ENCODE measurements at regions not wholly inside any gene's neighbourhood (a gene's known extent, or its start where the extent isn't known, plus 50 kb on each side); places are given as distances from the start of the nearest gene placed in this dataset.

DNA sequence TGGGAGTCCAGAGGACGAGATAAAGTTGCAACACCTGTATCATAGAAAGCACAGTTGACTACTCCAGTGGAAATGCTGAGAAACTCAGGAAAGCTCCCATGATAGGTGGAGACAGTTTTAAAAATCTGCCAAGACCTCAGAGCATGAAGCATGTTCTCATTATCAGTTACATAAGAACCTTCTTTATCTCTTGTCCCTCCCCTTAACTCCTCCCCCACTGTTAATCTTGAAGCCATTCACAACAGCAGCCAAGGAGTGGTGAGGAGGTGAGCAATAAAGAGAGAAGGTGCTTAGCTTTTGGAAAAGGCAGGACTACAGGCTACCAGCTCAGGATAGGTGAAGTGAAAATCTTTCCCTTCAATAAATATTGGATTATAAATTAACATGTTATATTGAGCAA lies 657.9 kb downstream of the NYAP2 start:
- no peak for DNase-seq (ENCODE audit: low read depth, low spot score)

DNA sequence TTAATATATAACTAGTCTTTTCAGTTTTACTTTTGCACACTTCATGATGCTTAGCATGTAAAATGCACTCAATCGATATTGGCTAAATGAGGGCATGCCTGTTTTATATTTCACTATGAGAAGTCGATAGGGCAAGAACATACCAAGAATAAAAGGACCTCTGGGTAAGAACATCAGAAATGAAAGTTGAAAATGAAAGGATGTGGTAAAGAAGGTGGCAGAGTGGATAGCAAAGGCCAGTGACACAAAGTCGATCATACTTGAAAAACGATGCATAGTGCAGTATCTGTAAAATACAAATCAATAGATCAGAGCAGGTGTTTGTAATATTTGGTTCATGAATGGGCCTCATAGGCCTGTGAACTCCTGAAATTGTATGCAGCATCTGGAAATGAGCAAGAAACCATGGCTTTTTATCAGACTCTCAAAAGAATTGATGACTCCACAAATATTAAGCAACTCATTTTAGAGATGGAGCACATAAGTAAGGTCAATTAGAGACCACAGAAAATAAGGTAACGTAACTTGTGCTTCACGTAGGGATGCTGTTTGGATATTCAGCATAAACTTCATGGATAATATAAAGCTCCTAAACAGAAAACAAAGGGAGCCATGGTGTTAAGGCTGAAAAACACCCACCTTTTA lies 653.4 kb downstream of the NYAP2 start:
- DNase-seq (ENCODE audit: low read depth, low spot score) = no peak

DNA sequence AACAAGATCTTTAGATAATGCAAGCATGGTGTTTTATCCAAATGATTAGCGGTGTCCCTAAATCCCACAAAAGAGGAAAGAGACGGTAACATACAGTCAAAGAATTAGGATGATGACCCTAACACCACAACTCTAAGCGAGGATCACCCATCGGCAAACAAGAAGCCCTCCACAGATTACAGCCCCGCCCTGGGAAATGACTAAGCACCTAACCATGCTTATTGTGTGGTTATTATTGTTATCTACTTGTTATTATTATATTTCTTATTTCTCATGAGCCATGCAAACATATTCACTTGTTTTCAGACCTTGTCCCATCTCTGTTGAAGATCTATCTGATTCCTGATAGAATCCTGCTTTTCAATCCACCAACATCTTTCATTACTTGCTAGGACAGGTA lies 651.3 kb downstream of the NYAP2 start:
- DNase-seq (ENCODE audit: low read depth, low spot score) = no peak

DNA sequence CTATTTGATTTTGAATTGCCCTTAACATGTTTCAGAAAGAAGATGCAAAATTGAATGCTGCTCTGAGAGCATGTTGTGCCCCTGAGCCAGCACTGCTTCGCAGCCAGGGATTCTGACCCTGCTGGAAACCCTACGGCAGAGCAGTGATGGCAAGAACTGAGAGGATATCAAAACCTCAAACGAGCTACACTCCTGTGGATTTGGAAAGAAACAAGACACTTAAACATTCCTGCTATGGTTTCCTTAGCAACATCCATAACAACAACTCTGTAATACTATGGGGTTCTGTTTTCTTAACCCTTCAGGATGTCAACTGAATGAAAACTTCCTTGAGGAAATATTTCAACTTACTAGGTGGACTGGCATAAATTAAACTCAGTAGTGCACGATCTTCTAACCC lies 649.1 kb downstream of the NYAP2 start:
- no peak for DNase-seq (ENCODE audit: low read depth, low spot score)

DNA sequence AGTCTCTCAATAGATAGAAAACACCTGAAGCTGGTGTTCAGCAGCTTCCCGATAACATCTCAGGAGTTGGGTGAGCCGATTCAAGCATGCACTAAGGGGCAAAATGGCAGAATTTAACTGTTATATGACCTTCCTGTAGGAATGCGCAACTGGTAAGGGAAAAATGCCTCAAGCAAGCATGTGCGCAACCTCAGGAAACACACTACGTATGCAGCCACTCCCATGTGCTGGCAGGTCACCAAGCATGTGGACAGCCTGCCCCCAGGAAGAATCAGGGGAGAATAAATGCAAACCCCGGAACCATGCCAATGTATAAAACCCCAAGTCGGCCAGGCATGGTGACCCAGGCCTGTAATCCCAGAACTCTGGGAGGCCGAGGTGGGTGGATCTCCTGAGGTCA lies 645.6 kb downstream of the NYAP2 start:
- DNase-seq (ENCODE audit: low read depth, low spot score) = no peak

DNA sequence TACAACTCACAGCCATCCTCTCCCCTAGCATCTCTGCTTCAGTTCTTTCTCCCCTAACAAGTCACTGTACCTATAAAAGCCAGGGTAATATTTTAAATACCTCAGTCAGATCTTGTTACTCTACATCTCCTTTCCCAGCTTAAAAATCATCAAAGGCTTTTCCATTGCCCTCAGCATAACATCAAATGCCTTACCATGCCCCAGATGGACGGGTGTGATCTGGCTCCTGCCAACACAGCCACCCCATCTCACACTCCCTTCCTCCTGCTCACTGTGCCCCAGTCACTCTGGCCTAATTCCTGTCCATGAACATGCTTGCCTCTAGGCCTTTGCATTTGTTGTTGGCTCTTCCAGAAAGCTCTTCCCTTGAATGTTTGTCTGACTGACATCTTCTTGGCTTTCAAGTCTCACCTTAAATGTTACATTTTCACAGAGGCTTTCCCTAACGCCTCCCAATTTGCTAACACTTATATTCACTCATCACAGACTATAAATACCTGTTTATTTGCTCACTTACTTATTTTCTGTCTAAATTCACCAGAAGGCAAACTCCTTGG lies 640.9 kb downstream of the NYAP2 start:
- no peak for DNase-seq (ENCODE audit: low read depth, low spot score)

DNA sequence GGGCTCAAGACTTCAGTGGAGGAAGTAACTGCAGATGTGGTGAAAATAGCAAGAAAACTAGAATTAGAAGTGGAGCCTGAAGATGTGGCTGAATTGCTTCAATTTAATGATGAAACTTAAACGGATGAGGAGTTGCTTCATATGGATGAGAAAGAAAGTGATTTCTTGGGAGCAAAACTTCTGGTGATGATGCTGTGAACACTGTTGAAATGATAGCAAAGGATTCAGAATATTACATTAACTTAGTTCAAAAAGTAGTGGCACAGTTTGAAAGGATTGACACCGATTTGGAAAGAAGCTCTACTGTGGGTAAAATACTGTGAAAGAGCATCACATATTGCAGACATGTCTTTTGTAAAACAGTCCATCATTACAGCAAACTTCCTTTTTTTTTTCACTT lies 638.0 kb downstream of the NYAP2 start:
- DNase-seq (ENCODE audit: low read depth, low spot score) = no peak

DNA sequence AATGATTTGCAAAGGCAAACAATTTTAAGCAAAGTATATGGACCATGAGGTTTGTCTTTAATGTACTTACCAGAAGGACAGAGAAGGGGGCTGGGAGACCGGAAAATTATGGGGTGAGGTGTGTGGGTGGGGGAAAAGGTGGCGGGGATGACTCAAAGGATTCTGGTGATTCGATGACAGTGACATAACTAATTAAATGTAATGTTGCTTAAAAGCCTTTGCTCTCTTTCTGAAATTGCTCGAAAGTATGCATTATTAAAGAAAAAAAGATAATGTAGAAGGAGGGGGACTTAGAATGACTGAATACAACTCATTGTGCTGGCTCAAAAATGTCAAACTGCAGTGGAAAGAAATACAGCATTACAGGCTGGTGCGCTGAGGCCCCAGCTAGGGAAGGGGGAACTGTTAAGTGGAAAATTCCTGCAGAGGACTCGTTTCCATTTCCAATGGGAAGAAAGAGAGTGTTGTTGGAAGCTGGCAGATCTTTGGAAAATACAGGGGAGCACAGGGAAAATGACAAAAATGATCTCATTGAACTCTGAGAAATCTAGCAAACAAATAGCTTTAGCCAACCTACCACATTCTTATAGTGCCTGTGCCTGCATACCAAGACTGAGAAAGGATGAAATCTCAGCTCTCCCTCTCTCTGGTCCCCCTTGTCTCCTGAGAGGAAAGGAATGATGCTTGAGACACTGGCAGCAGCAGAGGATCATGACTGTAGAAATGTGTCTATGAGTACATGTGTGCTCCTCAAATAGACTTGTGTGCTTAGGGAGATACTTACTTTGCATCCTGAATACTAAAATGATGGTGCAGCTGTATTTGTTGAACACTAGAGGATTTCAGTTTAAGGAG lies 632.4 kb downstream of the NYAP2 start:
- DNase-seq (ENCODE audit: low read depth, low spot score) = no peak

DNA sequence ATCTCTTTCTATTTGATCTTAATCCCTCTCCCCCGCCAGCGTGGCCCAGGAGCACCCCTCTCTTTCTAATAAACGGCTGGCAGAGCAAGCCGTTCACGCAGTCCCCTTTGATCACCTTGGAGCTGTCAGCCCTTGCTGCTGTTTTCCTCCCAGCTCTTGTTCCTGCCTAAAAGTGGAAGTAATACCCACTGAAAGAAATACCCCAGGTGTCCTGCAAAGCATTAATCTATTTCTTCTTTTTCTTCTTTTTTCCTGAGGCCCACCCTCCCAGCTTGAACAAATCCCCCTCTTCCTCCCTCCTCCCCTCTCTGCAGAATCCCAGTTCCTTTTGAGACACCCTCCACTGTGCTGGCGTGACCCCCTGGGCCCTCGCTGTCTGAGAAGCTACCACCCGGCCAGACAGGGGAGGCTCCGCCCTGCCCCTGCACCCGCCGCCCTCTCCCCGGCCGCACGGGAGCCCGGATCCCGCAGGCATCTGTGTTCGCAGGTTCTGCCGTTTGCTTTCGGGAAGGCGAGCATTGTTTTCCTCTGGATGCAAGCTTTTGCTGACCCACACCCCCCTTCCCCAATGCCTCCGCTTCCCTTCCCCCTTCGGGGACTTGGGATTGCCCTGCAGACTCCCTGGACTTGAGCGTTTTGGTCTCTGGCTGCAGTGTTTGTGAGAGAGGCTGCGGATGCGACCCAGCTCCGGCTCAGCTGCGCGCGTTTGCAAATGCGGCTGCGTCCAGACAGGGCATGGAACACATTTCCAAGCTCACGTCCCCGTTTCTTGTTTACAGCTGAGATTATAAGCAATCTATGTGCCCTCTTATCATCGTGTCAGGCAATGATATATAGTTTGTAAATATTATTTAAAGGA lies 631.5 kb downstream of the NYAP2 start:
- DNase-seq (ENCODE audit: low read depth, low spot score) = peak; percentile 76

DNA sequence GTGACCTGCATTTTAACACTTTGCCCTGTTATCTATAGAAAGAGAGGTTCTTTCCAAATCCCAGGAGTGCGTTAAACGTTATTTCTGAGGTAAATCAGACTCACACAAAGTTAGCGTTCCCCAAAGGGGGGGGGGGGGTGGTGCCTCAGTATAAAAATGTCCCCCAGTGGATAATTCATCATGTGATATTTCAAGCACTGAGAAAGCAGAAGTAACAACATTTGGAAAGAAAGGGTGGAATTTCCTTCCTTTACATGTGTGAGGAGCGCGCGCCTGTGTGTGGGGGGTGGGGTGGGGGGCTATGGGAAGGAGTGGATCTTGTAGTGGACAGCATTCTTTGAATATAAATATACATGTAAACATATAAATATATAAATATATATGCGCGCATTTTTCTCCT lies 630.9 kb downstream of the NYAP2 start:
- no peak for DNase-seq (ENCODE audit: low read depth, low spot score)

DNA sequence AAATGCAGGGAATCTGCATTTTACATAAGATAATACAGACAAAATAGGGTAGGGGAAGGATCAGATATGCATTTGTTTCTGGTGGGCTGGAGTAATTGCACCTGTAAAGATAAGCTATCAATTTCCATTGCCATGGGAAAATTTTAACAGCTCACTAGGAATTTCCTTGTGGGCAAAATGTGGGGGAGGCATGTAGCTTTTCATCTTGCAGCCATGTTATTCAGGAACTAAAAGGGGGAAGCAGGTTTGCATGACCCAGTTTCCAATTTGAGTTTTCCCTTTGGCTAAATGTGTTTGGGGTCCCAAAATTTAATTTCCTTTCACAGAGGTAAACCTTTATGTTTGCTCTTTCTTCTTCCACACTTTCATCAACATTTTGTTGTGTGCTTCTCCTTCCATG lies 624.4 kb downstream of the NYAP2 start:
- no peak for DNase-seq (ENCODE audit: low read depth, low spot score)

DNA sequence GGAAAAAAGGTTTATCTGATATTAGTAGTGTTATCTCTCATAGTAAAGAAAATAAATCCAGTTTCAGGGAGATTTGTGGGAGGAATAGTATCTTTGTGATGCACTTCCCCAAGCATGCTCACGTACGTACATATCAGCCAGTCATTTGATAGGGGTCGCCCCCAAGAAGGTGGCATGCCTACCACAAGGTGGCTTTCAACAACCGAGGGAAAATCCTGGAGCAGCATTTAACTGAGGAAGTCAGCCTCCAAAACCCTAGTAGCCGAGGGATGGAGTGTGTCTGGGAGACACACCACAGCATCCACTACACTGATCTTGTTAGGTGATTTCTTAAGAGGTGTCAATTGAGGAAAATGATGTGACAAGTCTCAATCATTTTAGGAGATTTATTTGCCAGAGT lies 623.9 kb downstream of the NYAP2 start:
- peak; percentile 33 for DNase-seq (ENCODE audit: low read depth, low spot score)

DNA sequence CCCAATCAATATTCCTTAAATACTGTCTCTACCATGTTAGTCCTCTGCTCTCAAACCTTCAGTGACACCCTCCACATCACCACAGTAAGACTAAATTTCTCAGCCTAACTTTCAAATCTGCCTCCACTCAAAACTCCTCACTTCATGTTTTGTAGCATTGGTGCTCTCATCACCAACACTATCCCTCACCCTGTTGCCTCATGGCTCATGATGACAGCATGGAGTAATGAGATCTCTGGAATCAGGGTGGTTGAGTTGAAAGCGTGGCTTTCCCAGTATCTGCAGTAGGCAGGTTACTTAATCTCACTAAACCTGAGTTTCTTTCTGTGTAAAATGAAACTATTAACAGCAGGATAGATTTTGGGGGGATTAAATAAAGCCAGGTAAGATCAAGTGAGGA lies 621.4 kb downstream of the NYAP2 start:
- DNase-seq (ENCODE audit: low read depth, low spot score) = no peak

DNA sequence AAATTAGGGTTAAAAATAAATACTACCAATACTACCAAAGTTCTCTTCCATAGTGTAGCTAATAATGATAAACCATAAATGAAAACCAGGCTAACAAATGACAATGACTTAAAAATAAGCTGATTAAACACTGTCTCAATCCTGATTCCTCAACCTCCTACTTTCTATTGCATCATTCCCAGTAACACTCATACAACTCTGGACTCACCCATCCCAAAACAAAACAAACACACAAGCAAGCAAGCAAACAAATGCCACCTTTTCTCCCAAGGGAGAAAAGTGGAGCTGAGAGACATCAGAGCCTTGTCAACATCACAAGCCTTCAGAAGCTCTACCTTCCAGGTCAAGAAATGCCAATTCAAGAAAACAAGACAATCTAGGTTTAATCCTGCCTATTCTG lies 620.7 kb downstream of the NYAP2 start:
- DNase-seq (ENCODE audit: low read depth, low spot score) = no peak

DNA sequence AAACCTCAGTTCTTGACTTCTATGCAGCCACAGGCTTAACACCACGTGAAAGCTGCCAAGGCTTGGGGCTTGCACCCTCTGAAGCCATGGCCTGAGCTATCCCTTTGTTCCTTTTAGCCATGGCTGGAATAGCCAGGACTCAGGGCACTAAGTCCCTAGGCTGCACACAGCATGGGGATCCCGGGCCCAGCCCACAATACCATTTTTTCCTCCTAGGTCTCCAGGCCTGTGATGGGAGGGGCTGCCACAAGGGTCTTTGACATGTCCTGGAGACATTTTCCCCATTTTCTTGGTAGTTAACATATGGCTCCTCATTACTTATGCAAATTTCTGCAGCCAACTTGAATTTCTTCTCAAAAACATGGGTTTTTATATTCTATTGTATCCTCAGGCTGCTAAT lies 619.1 kb downstream of the NYAP2 start:
- no peak for DNase-seq (ENCODE audit: low read depth, low spot score)

DNA sequence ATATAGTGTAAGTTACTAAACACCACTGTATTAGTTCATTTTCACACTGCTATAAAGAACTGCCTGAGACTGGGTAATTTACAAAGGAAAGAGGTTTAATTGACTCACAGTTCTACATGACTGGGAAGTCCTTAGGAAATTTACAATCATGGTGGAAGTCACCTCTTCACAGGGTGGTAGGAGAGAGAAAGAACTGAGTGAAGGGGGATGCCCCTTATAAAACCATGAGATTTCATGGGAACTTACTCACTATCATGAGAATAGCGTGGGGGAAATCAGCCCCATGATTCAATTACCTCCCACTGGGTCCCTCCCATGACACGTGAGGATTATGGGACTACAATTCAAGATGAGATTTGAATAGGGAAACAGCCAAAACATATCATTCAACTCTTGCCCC lies 618.0 kb downstream of the NYAP2 start:
- DNase-seq (ENCODE audit: low read depth, low spot score) = no peak

DNA sequence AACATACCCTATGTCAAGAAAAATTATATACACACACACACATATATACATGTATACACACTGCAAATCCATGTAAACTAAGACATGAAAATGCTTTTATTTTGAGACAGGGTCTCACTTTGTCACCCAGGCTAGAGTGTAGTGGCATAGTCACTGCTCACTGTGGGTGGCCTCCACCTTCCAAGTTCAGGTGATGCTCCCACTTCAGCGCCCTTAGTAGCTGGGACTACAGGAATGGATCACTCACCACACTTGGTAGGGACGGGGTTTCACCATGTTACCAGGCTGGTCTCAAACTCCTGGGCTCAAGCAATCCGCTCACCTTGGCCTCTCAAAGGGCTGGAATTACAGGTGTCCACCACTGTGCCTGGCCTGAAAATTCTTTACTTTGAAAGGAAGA lies 617.6 kb downstream of the NYAP2 start:
- no peak for DNase-seq (ENCODE audit: low read depth, low spot score)

DNA sequence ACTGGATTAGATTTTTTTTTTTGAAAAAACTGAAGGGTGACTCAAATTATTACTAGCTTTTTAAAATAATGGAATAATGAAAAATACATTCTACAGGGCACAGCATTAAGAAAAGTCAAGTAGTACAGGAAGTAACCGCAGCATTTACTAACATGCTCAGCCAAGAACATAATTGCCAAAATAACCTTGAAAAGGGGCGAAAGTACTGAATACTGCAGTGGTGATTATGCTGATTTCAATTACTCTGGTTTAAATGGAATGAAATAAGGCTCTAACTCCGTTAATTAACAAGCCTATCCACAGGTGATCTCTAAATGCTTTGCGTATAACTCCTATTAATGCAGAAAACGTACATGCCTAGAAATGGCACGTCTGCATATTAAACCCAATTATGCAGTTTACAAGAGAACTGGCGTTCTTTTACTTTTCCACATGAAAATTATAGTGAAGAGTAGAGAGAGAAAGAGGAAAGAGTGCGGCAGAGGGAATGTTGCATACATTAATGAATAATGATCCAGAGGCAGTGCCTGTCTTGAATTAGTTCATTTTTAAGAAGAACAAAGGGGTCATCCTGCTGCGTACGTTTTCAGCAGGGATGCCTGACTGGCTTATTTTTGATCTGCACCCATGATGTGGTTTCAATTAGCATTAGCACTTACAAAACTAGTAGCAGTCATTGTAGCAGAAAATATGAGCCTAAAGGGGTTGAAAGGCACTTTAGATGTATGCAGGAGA lies 612.4 kb downstream of the NYAP2 start:
- DNase-seq (ENCODE audit: low read depth, low spot score) = no peak

DNA sequence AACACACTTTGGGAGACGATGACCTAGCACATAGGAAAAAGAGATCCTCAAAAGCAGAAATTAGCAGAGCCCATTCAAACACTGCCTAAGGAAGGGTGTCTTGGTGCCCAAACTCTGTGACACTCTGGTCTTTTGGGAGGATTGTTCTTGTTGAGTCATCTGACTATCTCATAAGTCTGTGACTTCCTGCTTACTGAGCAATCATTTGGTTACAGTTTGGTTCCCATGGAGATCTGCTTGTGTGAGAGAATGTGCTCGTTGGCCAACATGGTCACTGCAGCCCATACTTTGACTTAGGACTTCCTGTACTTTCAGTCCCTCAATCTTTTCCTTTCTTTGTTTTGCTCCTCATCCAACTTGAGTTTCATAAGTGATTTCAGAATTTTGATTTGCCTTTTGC lies 602.9 kb downstream of the NYAP2 start:
- DNase-seq (ENCODE audit: low read depth, low spot score) = no peak

DNA sequence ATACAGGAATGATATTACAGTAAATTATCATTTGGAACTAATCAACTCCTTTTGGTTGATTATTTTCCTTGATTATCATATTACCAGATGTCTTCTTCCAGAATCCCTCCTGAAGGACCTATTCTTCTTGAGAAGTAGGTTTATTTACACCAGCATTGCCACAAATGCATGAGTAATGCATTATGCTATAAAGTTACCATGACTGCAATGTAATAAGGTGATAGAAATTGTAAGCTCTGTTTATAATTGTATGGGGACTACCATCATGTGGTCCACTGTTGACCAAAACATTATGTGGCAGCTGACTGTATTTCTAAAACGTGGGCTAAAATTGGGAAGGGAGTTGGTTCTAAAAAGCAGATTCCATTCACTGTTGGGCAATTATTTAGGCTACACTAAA lies 602.2 kb downstream of the NYAP2 start:
- DNase-seq (ENCODE audit: low read depth, low spot score) = no peak

DNA sequence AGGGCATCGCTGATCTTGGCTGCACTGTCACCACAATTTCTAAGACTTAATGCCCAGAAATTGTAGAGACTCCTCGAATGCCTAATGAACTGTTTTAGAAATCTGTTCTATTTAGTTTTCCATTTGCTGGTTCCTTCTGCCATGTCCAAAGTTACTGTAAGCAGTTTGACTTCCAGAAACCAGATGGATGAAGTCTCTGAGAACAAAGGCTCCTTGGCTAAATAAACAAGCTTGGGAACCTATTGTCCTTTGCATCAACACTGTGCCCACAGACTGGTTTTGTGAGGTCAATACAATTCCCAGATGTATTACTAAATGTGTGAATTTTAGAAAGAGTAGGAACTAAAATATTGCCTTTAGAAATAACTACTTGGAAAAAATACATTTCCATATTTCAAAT lies 600.2 kb downstream of the NYAP2 start:
- no peak for DNase-seq (ENCODE audit: low read depth, low spot score)

DNA sequence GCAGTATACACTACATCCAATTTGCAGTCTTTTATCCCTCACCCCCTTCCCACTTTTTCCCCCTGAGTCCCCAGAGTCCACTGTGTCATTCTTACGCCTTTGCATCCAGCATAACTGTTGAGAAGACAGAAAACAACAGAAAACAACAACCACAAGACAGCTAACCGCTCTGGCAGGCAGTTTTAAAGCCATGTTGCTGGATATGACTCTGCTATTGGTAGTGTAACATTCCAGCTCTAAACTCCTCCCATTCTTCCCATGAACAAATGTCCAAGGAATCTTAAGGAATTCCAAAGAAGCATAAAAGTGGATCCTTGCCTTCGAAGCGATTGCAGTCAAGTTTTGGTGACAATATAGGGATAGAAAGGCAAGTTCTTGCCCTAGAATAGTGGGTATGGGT lies 599.1 kb downstream of the NYAP2 start:
- DNase-seq (ENCODE audit: low read depth, low spot score) = no peak

Data from iPS DF 19.7 (cell line).